K562 (cell line): ENCODE measurements at regions not wholly inside any gene's neighbourhood (a gene's known extent, or its start where the extent isn't known, plus 50 kb on each side); places are given as distances from the start of the nearest gene placed in this dataset.

Source experiments
- CBFB ChIP-seq: sonication (generic); formaldehyde crosslinking; IDR thresholded peaks from 2 replicates; pipeline ENCODE4 v1.4.0; 2020; ENCODE audit warnings: mild to moderate bottlenecking, missing genetic modification reagents
- HDAC2 ChIP-seq: fragments of 450-650 bp; IDR thresholded peaks from 2 replicates; pipeline ENCODE4 v1.6.1; 2016; ENCODE audit warnings: mild to moderate bottlenecking
- NFATC3 ChIP-seq: fragments of 450-650 bp; IDR thresholded peaks from 2 replicates; pipeline ENCODE4 v1.6.1; 2017; ENCODE audit warnings: mild to moderate bottlenecking
- NR2F6 ChIP-seq: fragments of 450-650 bp; formaldehyde crosslinking; IDR thresholded peaks from 2 replicates; pipeline ENCODE4 v1.4.0; 2020; ENCODE audit warnings: mild to moderate bottlenecking
- PTRF ChIP-seq: fragments of 450-650 bp; IDR thresholded peaks from 2 replicates; pipeline ENCODE4 v1.6.1; 2016; ENCODE audit warnings: mild to moderate bottlenecking, missing genetic modification characterization, missing compliant biosample characterization
- PTTG1 ChIP-seq: fragments of 450-650 bp; IDR thresholded peaks from 2 replicates; pipeline ENCODE4 v1.6.1; 2016; ENCODE audit warnings: low read depth, mild to moderate bottlenecking, missing genetic modification characterization, missing compliant biosample characterization
- SAP30 ChIP-seq: fragments of 200-600 bp; sonication (generic); IDR thresholded peaks from 2 replicates; pipeline ENCODE4 v1.6.1; 2012; ENCODE audit warnings: borderline replicate concordance, low read depth, mild to moderate bottlenecking, moderate library complexity, low read length, control low read depth, inconsistent platforms; ENCODE audit not compliant: insufficient read depth, poor library complexity, severe bottlenecking
- SRF ChIP-seq, 2 experiments: fragments of 250-450, 450-650 bp in 1 of 2; sonication (Bioruptor Pico) in 1 of 2; sonication (generic) in 1 of 2; formaldehyde crosslinking; IDR thresholded peaks; 2 replicates each; pipeline versions ENCODE4 v1.5.0 to v1.5.1; 2020 to 2022; ENCODE audit warnings: mild to moderate bottlenecking in 1 of 2, missing genetic modification reagents in 1 of 2
- TAL1 ChIP-seq: fragments of 450-650 bp; IDR thresholded peaks from 2 replicates; pipeline ENCODE4 v1.6.1; 2016; ENCODE audit warnings: mild to moderate bottlenecking
- ZNF445 ChIP-seq: fragments of 250-450 bp; sonication (Bioruptor Pico); IDR thresholded peaks from 2 replicates; pipeline ENCODE4 v1.4.0; 2020; ENCODE audit warnings: low read depth, mild to moderate bottlenecking, moderate library complexity
- ZNF57 ChIP-seq: fragments of 450-650 bp; formaldehyde crosslinking; IDR thresholded peaks from 2 replicates; pipeline ENCODE4 v1.4.0; 2020; ENCODE audit warnings: mild to moderate bottlenecking, moderate library complexity
- TF ChIP-seq, protein P1 (sequence below): fragments of 250-450 bp; sonication (Bioruptor Pico); IDR thresholded peaks from 2 replicates; pipeline ENCODE4 v1.4.0; 2020; ENCODE audit warnings: borderline replicate concordance
- TF ChIP-seq, protein P2 (sequence below): sonication (generic); formaldehyde crosslinking; IDR thresholded peaks from 2 replicates; pipeline ENCODE4 v1.8.0; 2022; ENCODE audit warnings: mild to moderate bottlenecking, missing genetic modification reagents
- TF ChIP-seq, protein P3 (sequence below): fragments of 450-650 bp; IDR thresholded peaks from 2 replicates; pipeline ENCODE4 v1.6.1; 2017; ENCODE audit warnings: antibody characterized with exemption, mild to moderate bottlenecking
- TF ChIP-seq, protein P4 (sequence below): sonication (generic); formaldehyde crosslinking; IDR thresholded peaks from 2 replicates; pipeline ENCODE4 v1.8.1; 2022; ENCODE audit warnings: missing genetic modification reagents
- TF ChIP-seq, protein P5 (sequence below): fragments of 450-650 bp; IDR thresholded peaks from 2 replicates; pipeline ENCODE4 v1.6.1; 2018; ENCODE audit not compliant: partially characterized antibody

DNA sequence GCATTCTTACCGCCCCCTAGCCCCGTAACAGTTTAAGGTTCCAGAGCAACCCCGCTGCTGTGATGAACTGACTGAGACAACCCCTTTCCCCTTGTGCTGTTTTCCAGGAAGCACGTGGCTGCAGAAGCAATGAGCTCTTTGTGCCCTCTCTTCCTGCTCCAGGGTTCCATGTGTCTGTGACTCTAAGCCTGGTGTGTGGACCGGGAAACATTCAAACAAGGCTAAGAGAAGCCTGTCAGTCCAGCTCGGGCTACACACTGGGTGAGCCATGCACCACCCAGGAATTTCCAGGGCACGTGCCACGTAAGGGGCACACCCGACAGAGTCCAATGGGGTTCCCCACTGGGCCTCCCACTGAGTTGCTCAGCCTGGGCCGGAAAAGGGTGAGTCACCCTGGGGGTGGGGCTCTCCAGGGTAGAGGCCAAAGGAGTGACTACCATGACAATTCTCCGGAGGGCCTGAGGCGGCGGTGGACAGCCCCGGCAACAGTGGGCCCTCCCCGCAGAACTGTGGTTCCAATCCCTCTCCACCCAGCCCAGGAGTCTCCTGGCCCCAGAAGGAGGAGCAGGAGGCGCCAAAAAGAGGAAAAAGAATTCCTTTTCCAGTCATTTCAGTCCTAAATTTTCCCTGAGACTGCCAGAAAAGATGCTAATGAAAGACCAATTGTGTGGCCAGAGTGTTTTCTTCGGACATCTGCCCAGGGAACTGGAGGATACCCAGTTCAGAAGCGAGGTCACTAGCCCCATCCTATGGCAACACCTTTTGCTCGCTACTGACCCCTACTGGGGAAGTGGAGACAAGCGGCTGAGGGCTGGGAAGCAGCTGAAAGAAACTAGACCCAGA is 157.8 kb upstream of the SLC1A4 start (continued):
- TF ChIP-seq, protein P1, sequence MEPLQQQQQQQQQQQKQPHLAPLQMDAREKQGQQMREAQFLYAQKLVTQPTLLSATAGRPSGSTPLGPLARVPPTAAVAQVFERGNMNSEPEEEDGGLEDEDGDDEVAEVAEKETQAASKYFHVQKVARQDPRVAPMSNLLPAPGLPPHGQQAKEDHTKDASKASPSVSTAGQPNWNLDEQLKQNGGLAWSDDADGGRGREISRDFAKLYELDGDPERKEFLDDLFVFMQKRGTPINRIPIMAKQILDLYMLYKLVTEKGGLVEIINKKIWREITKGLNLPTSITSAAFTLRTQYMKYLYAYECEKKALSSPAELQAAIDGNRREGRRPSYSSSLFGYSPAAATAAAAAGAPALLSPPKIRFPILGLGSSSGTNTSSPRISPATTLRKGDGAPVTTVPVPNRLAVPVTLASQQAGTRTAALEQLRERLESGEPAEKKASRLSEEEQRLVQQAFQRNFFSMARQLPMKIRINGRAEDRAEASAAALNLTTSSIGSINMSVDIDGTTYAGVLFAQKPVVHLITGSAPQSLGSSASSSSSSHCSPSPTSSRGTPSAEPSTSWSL (CRISPR knock-in tag) = no peak
- no peak for TF ChIP-seq SAP30
- TF ChIP-seq, protein P2, sequence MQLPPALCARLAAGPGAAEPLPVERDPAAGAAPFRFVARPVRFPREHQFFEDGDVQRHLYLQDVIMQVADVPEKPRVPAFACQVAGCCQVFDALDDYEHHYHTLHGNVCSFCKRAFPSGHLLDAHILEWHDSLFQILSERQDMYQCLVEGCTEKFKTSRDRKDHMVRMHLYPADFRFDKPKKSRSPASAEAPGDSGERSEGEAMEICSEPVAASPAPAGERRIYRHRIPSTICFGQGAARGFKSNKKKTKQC = no peak
- TF ChIP-seq SRF (CRISPR knock-in tag; IDR thresholded peaks at IDR 0.05) = peak in 1 of 2 experiments; percentile 17; a peak in 1 of 4 replicates
- no peak for TF ChIP-seq TAL1
- TF ChIP-seq, protein P3, sequence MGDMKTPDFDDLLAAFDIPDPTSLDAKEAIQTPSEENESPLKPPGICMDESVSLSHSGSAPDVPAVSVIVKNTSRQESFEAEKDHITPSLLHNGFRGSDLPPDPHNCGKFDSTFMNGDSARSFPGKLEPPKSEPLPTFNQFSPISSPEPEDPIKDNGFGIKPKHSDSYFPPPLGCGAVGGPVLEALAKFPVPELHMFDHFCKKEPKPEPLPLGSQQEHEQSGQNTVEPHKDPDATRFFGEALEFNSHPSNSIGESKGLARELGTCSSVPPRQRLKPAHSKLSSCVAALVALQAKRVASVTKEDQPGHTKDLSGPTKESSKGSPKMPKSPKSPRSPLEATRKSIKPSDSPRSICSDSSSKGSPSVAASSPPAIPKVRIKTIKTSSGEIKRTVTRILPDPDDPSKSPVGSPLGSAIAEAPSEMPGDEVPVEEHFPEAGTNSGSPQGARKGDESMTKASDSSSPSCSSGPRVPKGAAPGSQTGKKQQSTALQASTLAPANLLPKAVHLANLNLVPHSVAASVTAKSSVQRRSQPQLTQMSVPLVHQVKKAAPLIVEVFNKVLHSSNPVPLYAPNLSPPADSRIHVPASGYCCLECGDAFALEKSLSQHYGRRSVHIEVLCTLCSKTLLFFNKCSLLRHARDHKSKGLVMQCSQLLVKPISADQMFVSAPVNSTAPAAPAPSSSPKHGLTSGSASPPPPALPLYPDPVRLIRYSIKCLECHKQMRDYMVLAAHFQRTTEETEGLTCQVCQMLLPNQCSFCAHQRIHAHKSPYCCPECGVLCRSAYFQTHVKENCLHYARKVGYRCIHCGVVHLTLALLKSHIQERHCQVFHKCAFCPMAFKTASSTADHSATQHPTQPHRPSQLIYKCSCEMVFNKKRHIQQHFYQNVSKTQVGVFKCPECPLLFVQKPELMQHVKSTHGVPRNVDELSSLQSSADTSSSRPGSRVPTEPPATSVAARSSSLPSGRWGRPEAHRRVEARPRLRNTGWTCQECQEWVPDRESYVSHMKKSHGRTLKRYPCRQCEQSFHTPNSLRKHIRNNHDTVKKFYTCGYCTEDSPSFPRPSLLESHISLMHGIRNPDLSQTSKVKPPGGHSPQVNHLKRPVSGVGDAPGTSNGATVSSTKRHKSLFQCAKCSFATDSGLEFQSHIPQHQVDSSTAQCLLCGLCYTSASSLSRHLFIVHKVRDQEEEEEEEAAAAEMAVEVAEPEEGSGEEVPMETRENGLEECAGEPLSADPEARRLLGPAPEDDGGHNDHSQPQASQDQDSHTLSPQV = peak; percentile 99
- no peak for TF ChIP-seq NFATC3
- no peak for TF ChIP-seq ZNF57
- 0 out of 2 replicates have a peak, but pooled peaks have one; percentile 45 for TF ChIP-seq PTRF (tag)
- TF ChIP-seq PTTG1 = no peak
- TF ChIP-seq NR2F6 (CRISPR knock-in tag) = no peak
- TF ChIP-seq CBFB (CRISPR knock-in tag) = no peak
- no peak; the same call in 1 of the 2 replicates for TF ChIP-seq HDAC2
- TF ChIP-seq, protein P4, sequence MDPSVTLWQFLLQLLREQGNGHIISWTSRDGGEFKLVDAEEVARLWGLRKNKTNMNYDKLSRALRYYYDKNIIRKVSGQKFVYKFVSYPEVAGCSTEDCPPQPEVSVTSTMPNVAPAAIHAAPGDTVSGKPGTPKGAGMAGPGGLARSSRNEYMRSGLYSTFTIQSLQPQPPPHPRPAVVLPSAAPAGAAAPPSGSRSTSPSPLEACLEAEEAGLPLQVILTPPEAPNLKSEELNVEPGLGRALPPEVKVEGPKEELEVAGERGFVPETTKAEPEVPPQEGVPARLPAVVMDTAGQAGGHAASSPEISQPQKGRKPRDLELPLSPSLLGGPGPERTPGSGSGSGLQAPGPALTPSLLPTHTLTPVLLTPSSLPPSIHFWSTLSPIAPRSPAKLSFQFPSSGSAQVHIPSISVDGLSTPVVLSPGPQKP = no peak
- no peak for TF ChIP-seq ZNF445 (CRISPR knock-in tag)
- TF ChIP-seq, protein P5, sequence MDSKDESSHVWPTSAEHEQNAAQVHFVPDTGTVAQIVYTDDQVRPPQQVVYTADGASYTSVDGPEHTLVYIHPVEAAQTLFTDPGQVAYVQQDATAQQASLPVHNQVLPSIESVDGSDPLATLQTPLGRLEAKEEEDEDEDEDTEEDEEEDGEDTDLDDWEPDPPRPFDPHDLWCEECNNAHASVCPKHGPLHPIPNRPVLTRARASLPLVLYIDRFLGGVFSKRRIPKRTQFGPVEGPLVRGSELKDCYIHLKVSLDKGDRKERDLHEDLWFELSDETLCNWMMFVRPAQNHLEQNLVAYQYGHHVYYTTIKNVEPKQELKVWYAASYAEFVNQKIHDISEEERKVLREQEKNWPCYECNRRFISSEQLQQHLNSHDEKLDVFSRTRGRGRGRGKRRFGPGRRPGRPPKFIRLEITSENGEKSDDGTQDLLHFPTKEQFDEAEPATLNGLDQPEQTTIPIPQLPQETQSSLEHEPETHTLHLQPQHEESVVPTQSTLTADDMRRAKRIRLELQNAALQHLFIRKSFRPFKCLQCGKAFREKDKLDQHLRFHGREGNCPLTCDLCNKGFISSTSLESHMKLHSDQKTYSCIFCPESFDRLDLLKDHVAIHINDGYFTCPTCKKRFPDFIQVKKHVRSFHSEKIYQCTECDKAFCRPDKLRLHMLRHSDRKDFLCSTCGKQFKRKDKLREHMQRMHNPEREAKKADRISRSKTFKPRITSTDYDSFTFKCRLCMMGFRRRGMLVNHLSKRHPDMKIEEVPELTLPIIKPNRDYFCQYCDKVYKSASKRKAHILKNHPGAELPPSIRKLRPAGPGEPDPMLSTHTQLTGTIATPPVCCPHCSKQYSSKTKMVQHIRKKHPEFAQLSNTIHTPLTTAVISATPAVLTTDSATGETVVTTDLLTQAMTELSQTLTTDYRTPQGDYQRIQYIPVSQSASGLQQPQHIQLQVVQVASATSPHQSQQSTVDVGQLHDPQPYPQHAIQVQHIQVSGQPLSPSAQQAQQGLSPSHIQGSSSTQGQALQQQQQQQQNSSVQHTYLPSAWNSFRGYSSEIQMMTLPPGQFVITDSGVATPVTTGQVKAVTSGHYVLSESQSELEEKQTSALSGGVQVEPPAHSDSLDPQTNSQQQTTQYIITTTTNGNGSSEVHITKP = peak; percentile 60
